ENCODE measurements at regions not wholly inside any gene's neighbourhood (a gene's known extent, or its start where the extent isn't known, plus 50 kb on each side); places are given as distances from the start of the nearest gene placed in this dataset.

- no peak for FAIRE-seq
Observed at GRCh38 chr2:35416391-35417140, 939.0 kb upstream of the CRIM1 start.

GRCh38 chr2:35415942-35416341, 939.6 kb upstream of the CRIM1 start:
- no peak for FAIRE-seq

DNA sequence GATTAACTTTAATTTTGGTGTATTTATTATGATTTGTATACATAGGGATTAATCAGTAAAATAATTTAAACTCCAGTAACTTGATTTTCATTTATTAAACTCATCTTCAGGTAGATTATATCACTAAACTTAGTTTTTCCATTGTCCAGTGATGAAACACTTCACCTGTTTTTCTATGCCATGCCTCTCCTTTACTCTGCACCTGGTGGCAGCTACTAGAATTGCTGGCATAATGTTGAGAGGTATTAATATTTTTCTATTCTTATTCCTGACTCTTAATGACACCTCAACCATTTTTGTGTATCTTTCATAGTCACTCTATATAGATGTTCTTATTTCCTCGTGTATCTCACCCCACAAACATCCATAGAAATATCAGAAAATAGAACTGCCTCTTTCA, 940.3 kb upstream of the CRIM1 start:
- no peak for FAIRE-seq

GRCh38 chr2:35410431-35411061, 945.0 kb upstream of the CRIM1 start:
- FAIRE-seq: peak; percentile 60

DNA sequence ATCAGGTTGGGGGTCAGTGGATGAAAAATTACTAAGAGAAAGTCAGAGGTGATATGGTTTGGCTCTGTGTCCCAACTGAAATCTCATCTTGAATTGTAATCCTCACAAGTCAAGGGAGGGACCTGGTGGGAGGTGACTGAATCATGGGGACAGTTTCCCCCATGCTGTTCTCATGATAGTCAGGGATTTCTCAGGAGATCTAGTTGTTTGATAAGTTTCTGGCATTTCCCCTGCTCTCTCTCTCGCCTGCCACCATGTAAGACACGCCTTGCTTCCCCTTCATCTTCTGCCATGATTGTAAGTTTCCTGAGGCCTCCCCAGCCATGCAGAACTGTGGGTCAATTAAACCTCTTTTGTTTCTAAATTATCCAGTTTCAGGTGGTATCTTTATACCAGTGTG, 945.8 kb upstream of the CRIM1 start:
- FAIRE-seq: no peak

- no peak for FAIRE-seq
Observed at GRCh38 chr2:35408320-35408719, 947.3 kb upstream of the CRIM1 start.

- no peak for FAIRE-seq
Observed at GRCh38 chr2:35391736-35392442, 963.7 kb upstream of the CRIM1 start.

- FAIRE-seq: no peak
Observed at GRCh38 chr2:35378791-35379190, 976.8 kb upstream of the CRIM1 start.

GRCh38 chr2:35374845-35375244, 980.7 kb upstream of the CRIM1 start:
- no peak for FAIRE-seq

DNA sequence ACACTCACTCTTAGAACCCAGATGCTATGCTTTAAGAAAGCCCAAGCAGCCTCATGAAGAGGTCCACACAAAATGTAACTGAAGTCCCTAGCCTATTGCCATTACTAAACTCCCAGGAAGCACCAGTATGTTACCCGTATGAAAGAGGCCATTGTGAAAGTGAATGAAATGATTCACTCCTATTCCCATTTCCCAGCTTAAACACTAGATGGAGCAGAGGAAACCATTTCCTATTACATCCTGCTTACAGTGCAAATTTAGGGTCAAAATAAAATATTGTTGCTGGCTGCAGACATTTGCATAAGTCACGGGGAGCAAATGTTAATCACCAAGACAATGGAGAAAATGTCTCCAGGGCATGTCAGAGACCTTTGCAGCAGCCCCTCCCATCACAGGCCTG, 989.7 kb upstream of the CRIM1 start:
- no peak for FAIRE-seq

DNA sequence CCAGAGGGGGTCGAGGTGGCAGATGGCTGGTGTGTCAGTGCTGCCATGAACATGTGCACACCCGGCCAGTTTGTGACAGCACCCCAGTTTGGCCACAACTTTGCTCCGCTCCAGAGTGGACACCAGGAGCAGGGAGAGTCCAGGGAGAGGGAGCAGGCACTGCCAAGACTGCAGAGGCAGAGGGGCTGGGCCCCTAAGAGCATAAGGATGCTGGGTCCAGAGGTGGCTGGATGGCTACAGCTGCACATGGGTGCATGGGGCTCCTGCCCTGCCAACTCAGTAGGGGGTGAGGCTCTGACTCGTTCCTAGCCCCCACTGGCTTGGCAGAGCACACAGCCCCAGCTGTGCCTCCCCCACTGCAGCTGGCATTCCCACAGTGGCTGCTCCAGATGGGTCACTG, 999.2 kb upstream of the CRIM1 start:
- FAIRE-seq: no peak

DNA sequence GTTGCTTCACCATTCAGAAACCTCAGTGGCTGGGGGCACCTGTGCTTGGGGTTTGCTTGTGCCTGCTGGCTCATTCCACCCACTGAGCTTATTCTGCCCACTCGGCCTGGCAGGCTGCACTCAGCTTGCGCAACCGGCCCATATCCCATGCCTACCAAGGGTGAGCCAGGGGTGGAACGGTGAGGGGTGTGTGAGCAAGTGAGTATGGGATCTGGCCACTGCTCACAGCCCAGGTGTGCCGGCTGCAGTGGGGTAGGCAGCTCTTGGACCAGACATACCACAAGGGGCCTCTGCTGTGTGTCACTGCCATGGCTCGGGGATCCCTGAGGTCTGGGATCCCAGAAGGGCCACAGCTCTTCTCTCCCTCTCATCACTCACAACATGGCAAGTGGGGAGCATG, 1000.5 kb upstream of the CRIM1 start:
- no peak for FAIRE-seq

DNA sequence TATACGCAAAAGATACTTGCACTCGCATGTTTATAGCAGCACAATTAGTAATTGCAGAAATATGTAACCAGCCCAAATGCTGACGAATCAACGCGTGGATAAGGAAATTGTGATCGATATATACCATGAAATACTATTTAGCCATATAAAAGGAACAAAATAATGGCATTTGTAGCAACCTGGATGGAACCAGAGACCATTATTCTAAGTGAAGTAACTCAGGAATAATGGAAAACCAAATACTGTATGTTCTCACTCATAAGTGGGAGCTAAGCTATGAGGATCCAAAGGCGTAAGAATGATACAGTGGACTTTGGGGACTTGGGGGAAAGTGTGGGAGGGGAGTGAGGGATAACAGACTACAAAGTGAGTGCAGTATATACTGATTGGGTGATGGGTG, 1008.0 kb upstream of the CRIM1 start:
- FAIRE-seq: no peak

- FAIRE-seq: no peak
Observed at GRCh38 chr2:35343135-35343534, 1012.4 kb upstream of the CRIM1 start.

DNA sequence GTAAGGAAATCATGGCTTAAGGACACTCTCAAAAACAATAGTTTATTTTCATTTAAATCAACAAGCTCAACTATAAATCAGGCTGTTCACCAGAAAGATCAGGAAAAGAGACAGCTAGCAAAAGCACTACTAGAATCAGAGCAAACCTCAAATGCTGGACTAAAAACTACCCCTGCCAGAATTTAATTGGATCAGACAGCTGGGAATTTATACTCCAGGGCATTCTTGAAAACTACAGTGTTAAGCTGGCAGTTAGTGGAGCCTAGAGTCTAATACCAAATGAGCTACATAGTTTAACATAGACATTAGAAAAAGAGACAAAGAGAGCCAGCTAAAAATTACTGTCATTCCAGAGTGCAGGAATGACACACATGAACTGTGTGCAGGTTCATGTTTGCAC, 1016.4 kb upstream of the CRIM1 start:
- FAIRE-seq: no peak

- FAIRE-seq: no peak
Observed at GRCh38 chr2:35337922-35338321, 1017.7 kb upstream of the CRIM1 start.

DNA sequence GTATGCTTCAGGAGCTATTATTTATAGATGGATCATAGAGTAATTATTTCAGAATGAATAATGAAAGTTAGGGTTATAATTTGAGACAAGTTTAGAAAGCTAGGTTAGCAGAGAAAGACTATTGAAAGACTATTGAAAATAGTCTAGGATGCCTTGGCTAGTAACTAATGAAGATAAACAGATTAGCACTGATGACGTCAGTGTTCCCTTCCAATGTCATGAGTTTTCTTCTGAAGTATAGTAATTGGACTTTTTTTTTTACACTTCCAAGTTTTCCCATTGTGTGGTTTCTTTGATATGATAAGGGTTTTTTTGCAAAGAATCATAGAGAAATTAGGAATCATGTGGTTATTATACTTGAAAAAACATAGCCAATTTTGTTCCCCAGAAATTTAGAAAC, 1041.5 kb upstream of the CRIM1 start:
- FAIRE-seq: no peak

DNA sequence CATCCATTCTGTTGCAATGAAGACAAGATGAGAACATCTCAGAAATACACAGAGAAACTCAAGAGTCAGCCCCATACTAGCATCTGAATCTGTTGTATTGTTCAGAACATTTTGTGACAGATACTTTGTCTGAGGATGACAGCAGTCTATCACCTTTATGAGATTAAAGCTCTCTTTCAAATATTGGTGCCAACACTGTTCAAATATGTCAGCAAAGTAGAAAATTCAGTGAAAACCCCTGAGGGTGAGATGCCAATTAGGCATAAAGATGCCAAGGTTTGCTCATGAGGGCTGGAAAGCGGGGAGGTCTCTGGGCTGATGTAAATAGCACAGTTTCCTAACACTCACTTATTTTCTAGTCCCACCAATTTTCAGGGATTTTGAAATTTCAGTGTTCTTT, 1054.2 kb upstream of the CRIM1 start:
- FAIRE-seq: no peak

DNA sequence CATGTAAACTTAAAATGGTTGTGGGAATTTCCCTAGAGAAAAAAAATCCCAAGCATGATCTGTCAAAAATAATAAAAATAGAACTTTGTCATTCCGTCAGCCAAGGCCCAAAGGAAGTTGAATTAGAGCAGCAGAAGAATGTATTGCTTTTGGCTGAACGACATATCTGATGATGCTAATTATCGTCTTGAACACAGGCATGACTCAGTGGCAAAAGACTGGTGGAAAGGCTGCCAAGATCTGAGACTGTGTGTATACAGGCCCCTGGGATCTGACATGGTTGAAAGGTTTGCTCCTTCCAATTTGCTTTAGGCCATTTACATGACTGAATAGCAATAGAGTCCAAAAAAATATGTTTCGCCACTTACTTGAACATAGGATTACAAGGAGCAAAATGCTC, 1057.1 kb upstream of the CRIM1 start:
- no peak for FAIRE-seq

- no peak for FAIRE-seq
Observed at GRCh38 chr2:35297403-35297802, 1058.2 kb upstream of the CRIM1 start.

DNA sequence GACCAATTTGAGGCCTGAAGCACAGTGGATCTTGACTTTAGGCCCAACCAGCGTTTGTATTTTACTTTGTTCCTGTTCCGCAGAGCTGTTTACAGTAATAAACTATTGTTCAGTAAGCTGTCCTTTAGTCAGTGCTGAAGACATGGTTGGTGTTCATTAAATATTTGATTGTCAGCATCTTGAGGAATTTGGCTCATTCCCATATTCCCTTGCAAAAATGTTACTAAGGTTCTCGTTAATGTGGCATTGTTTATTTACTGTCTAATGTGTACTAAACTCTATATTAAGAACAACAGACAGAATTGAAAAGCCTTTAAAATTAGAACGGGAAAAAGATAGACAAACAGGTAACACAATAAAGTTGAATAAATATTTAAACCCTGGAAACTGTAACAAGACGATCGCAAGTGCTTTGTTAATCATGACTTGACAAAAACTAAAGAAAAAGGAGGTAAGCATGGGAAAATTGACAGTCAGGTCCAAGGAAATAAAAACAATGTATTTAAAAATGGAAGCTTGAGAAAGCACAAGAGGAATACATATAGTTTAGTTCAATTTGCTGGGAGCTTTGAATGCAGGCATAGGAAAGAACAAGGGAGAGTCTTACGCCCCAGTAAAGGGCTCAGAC, 1060.8 kb upstream of the CRIM1 start:
- no peak for FAIRE-seq

- no peak for FAIRE-seq
Observed at GRCh38 chr2:35293261-35293660, 1062.3 kb upstream of the CRIM1 start.

GRCh38 chr2:35292199-35292598, 1063.4 kb upstream of the CRIM1 start:
- FAIRE-seq: no peak

DNA sequence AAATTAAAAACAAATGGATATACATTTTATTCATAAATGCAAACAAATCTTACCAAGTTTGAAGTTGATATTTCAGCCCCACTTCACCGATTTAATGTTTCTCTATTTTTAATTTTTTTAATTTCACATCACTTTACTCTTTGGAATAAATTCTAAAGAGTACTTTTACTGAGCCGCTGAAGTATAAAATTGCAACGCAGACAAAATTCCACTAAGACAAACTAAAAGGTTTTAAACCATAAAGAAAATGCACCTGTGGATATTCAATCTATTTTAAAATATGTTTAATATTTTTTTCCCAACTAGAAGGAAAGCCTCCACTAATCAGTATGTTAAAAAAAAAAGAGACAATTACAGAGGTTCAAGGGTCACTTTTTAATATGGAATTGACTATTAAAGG, 1073.9 kb upstream of the CRIM1 start:
- FAIRE-seq: no peak

Measured in G401.6 (cell line).